ENCODE measurements at regions not wholly inside any gene's neighbourhood (a gene's known extent, or its start where the extent isn't known, plus 50 kb on each side); places are given as distances from the start of the nearest gene placed in this dataset.

GRCh38 chr13:108525827-108526226 lies 103.6 kb upstream of the MYO16 start:
- TF ChIP-seq CTCF (IDR thresholded peaks at IDR 0.05) (no peak), POLR2A (IDR thresholded peaks at IDR 0.05) (no peak), POLR2AphosphoS5 (IDR thresholded peaks at IDR 0.05) (no peak), EP300 (IDR thresholded peaks at IDR 0.05) (no peak)

All from gastroesophageal sphincter (tissue), 3 donors.